ENCODE measurements at regions not wholly inside any gene's neighbourhood (a gene's known extent, or its start where the extent isn't known, plus 50 kb on each side); places are given as distances from the start of the nearest gene placed in this dataset.

- TF ChIP-seq CTCF (conservative IDR thresholded peaks at IDR 0.05; ENCODE audit: low read depth, low read length): no peak
- TF ChIP-seq EZH2 (IDR thresholded peaks at IDR 0.05; ENCODE audit: borderline replicate concordance, low read depth, low read length, poor library complexity, severe bottlenecking): no peak
Observed at GRCh38 chr2:7611750-7612149, 694.5 kb downstream of the RNF144A start.
